Esophagus muscularis mucosa (tissue), 4 donors: ENCODE measurements at regions not wholly inside any gene's neighbourhood (a gene's known extent, or its start where the extent isn't known, plus 50 kb on each side); places are given as distances from the start of the nearest gene placed in this dataset.

Experiments used
- CTCF ChIP-seq, 3 experiments: fragments of 200-600 bp in 2 of 3; fragments of 450-650 bp in 1 of 3; sonication (generic) in 2 of 3; IDR thresholded peaks; one replicate each; pipeline ENCODE4 v1.5.1; 2017 to 2019; ENCODE audit warnings: antibody characterized with exemption in 3 of 3, mild to moderate bottlenecking in 2 of 3, moderate library complexity in 1 of 3
- EP300 ChIP-seq: sonication (generic); formaldehyde crosslinking; IDR thresholded peaks from one replicate; pipeline ENCODE4 v1.6.1; 2017; ENCODE audit warnings: antibody characterized with exemption
- POLR2A ChIP-seq: fragments of 450-650 bp; IDR thresholded peaks from one replicate; pipeline ENCODE4 v1.6.1; 2017; ENCODE audit warnings: antibody characterized with exemption, moderate library complexity, mild to moderate bottlenecking, low read depth
- POLR2AphosphoS5 ChIP-seq, 2 donors: sonication (generic); formaldehyde crosslinking; IDR thresholded peaks; one replicate each; pipeline ENCODE4 v1.6.1; 2017; ENCODE audit warnings: antibody characterized with exemption in 2 of 2

- TF ChIP-seq CTCF (IDR thresholded peaks at IDR 0.05) (no peak), POLR2A (no peak), POLR2AphosphoS5 (IDR thresholded peaks at IDR 0.05) (no peak), EP300 (no peak)
Observed at GRCh38 chr5:143541943-143542797, 138.7 kb upstream of the NR3C1 start.
